ENCODE measurements at regions not wholly inside any gene's neighbourhood (a gene's known extent, or its start where the extent isn't known, plus 50 kb on each side); places are given as distances from the start of the nearest gene placed in this dataset.

DNA sequence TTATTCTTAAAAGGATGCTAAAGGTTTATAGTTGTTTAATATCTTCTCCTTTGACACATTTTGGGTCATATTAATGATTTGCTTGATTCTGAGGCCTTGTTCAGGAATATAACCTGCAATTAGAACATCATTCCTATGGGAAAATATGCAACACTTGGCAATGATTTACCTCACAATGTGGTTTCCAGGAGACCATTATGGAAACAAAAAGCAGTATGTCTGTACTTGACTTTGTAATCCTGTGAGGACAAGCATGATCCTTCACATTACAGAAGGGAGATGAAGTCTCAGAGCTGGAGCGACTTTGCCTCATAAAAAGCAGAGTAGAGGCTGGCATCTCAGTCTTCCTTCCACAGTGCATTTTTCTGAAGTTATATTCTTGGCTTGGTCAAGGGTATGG lies 57.0 kb upstream of the CDCA7L start:
- no peak for DNase-seq (ENCODE audit: low spot score)

DNA sequence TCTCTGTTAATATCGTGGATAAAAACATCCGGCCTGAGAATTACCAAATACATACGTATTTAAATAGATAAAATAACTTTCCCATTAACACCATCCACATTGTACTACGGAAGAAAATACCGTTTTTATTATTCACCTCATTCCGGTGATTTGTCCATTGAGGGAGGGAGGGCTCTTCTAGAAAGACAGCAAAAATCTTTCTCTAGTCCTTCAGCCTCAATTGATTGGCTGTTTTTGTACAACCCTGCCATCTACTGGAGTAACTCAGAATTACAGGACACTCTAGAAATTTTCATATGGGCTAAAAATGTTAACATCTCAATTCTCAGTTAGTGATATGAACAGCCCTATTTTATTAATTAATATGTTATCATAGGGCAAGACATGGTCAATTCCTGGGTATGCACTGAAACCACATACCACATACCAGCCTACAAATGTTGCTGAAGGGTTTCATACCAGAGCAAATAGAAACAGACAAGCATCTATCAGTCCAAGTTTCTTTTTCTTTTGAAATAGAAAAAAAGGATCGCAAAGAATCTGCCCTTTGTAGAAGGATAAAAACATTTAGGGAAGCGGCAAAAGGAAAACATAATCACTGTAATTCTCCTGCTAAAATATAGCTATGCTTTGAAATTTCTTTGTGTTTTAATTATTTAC lies 55.8 kb upstream of the CDCA7L start:
- peak; percentile 64 for DNase-seq (ENCODE audit: low spot score)

DNA sequence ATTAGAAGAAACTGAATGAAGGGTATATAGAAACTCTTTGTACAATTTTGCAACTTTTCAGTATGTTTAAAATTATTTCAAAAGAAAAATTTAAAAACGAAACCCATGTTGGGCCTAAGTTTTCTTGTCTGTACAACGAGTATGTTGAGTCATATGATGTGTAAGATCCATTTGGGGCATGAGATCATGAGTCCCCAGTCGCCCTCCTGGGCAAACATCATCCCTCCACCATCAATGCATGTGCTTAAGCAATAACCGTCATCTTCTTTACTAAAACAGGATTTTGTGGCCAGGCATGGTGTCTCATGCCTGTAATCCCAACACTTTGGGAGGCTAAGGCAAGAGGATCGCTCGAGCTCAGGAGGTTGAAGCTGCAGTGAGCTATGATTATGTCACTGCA lies 54.2 kb upstream of the CDCA7L start:
- DNase-seq (ENCODE audit: low spot score): no peak

DNA sequence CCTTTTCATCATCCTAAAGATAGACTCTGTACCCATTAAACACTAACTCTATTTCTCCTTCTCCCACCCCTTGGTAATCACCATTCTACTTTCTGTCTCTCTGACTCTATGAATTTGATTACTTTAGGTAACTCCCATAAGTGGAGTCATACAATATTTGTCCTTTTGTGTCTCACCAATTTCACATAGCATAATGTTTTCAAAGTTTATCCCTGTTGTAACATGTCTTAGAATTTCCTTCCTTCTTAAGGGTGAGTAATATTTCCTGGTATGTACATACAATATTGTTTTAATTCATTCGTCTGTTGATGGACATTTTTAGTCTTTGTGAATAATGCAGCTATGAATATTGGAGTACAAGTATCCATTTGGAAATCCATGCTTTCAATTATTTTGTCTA lies 50.9 kb upstream of the CDCA7L start:
- no peak for DNase-seq (ENCODE audit: low spot score)
